HG02840 (cell line): ENCODE measurements at regions not wholly inside any gene's neighbourhood (a gene's known extent, or its start where the extent isn't known, plus 50 kb on each side); places are given as distances from the start of the nearest gene placed in this dataset.

ENCODE experiments used
- ATAC-seq: cut with Tn5 transposase; IDR thresholded peaks from one replicate; pipeline ENCODE4 v1.9.1; 2021; ENCODE audit warnings: mild to moderate bottlenecking, moderate library complexity, moderate number of reproducible peaks; ENCODE audit not compliant: unreplicated experiment, low FRiP score

- no peak for ATAC-seq
These were observed 155.1 kb downstream of the CD83 start for GRCh38 chr6:14272737-14273085.

DNA sequence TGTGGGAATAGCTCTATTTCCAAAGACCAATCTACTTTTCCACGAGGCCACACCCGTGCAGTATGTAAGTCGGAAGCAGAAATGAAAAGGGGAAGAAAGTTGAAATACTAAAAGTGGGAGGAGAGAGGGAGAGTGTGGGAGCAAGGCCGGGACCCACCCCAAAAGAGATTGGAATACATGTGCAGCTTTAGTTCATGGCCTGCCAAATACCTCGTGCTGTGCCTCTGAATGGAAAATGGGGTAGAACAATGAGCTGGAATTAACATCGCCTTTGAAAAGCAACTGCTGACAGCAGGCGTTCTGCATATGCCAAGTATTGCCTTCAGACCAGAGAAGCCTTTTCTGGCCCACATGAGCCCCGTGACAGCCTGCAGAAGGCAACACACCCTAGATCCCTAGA lies 155.6 kb downstream of the CD83 start:
- ATAC-seq, result no peak

DNA sequence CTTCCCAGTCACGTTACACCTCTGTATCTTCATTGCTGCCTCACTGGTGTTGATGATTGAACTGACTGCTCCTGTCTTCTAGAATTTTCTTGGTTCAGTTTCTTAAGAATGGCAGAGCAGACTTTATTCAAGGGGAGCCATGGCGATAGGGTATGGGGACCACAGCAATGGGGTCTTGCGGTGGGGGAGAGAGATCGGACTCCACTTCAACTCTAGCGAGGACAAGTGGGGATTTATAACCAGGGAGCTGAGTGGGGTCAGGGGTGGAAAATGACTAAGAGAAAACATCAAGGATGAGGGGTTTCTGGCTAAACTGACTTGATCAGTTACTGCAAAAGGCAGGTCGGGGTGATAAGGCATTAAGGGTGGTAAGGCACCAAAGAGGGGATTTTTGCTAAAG lies 156.4 kb downstream of the CD83 start:
- no peak for ATAC-seq

DNA sequence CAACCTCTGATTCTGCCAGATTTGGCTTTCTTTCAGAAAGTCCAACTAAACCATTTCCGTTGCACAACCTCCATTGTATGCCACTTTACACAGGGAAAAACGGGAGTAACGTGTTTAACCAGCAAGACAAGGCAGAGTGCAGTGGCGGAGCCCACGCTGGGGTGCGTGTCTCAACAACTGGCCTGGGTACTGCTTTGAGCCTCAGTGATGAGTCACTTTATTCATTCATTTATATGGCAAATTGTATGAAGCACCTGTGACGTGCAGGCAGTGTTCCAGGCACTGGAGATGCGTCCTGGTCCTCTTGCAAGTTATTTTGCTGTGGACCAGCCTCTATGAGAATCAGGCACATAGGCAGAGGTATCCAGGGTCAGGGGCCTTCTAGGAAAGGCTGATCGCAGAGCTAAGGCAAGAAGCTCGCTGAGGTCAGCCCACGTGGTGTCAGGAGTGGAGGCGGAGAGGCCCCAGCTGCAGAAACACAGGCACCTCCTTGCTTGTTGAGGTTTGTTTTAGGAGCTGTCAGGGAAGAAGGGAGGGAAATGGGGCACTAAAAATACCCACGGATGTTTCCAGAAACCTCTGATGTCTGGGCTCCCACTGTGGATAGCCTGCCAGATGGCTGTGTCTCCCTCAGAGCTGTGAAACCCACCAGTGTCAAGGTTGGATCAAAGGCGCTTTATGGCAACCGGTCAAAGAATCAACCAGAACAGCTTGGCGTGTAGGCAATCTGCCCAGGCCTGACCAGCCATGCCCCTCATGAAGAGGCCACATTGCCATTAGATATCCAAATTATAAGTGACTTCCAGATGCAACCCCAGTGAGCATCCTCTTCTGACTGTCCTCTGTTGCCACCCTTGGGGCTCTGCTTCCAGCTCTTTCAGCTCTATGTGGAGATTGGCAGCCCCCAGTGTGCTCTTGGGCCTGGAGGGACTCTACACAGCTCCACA lies 157.2 kb downstream of the CD83 start:
- no peak for ATAC-seq

- no peak for ATAC-seq
These were observed 157.9 kb downstream of the CD83 start for GRCh38 chr6:14275493-14275851.

DNA sequence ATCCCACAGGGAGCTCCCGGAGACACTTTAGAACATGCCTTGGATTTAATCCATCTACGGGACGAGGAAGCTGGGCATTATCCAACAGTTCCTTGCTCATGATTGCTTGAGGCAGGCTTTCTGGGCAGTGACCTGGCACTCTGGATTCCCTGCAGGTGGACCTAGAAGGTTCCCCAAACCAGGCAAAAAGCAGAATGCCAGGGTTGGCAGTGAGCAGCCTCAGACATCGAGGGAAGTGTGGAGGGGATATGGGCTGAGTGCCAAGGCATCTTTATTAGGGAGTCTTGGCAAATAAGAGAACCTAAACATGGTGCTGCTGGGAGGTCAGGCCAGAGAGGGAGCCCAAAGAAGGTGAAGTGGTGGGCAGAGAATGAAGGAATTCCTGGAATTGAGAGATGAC lies 158.5 kb downstream of the CD83 start:
- ATAC-seq, result no peak

DNA sequence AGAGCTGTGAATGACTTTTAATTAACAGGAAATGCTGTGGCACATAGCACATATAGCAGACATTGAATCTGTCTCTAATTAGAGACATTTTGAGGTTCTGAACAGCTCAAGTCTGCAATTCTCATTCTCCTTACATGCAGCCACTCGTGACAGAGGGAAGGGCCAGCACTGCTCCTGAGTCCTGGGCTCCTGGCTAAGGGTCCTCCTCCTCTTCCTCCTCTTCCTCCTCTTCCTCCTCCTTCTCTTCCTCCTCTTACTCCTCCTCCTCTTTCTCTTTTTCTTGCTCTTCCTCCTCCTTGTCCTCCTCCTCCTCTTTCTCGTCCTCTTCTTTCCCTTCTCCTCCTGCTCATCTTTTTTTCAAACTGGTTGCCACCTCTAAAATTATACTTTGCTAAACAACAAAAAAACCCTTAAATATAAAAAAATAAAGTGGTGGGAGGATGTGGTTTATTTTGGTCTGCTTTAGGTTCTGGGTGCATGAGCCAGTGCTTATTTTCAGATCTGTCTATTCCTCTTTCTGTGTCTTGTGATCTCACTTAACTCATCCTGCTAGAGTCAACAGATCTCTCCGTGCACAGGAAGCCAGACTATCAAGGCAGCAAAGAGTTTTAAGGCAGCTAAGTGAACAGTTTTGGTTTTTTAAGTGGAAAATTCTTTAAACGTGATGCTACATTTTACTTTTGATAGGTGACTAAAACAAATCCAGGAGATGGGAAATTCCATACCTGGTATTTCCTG lies 159.3 kb downstream of the CD83 start:
- peak; percentile 80 for ATAC-seq

GRCh38 chr6:14277405-14277930 lies 159.9 kb downstream of the CD83 start:
- ATAC-seq, result no peak

GRCh38 chr6:14278006-14278405 lies 160.4 kb downstream of the CD83 start:
- no peak for ATAC-seq

- ATAC-seq, result no peak
These were observed 160.9 kb downstream of the CD83 start for GRCh38 chr6:14278446-14278845.

DNA sequence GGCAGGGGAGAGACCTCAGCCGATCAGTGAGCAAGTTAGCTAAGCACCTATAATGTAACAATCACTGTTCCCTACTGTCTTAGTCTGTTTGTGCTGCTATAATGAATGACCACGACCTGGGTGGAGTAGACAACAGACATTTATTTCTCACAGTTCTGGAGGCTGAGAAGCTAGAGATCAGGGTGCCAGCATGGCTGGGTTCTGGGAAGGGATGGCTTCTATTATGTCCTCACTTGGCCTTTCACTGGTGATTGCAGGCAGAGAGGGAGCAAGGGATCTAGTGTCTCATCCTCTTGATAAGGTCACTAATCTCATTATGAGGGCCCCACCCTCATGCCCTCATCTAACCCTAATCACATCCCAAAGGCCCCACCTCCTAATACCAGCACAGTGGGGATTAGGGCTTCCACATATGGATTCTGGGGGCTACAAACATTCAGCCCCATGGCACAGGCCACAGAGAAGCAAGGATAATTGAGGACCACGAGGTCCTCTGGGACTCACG lies 162.5 kb downstream of the CD83 start:
- ATAC-seq, result no peak

DNA sequence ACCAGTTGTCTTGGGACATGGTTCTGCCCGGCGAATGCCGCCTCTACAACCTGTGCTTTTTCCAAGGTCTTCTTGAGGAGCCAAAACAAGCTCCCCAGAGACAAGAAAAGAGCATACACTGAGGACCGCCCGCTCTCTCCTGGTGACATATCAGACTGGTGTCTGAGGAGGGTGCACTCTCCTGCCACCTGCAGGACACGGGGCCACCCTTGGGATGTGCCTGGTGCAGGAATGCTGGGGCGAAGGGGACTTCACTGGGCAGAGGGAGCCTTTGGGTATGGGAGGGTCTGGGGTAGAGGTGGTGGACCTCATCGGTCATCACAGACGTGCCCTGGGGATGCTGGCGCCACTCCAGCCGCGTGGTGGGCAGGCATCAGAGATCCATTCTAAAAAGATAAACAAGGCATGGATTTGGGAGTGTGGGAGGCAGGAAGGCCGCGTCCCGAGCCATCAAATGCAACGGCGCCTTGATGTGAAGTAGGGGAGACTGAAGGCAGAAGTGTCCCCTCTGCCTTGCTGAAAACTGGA lies 163.3 kb downstream of the CD83 start:
- ATAC-seq, result no peak

DNA sequence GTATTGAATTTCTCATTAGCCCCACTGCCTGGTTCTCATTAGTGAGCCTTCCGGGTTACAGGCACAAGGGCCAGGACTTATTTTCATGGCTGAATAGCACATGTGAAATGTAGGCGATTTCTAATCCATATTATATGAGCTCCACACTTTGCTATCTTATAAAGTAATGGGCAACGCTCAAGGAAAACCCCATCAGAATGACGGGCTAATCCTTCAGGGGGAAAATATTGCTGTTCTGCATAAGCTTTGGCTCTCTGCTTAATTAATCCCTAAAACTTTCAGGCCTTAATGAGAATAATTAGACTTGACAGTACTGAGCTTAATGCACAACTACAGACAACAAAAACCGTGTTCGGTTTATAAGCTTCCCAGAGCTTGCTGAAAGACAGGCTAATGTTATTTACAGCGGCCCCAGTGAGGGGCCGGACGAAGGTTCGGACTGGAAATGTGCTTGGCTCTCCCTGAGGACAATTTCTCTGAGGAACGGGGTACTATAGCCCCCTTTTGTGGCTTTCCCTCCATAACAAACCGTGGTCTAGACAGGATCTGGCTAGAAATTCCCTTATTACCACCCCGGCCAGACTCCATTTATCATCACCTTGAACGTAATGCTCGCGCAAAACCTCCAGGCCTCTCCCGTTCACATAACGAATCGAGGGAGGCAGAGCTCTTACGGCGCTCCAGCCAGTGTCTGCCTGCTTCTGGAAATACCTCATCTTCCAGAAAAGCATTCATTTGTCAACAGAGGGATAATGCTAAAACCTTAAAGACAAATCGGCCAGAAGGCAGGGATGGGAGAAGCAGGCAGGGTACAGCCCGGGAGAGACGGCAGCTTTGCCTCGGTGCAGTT lies 164.5 kb downstream of the CD83 start:
- ATAC-seq, result no peak

GRCh38 chr6:14282854-14283505 lies 165.4 kb downstream of the CD83 start:
- no peak for ATAC-seq

- ATAC-seq, result no peak
These were observed 166.1 kb downstream of the CD83 start for GRCh38 chr6:14283600-14284235.

DNA sequence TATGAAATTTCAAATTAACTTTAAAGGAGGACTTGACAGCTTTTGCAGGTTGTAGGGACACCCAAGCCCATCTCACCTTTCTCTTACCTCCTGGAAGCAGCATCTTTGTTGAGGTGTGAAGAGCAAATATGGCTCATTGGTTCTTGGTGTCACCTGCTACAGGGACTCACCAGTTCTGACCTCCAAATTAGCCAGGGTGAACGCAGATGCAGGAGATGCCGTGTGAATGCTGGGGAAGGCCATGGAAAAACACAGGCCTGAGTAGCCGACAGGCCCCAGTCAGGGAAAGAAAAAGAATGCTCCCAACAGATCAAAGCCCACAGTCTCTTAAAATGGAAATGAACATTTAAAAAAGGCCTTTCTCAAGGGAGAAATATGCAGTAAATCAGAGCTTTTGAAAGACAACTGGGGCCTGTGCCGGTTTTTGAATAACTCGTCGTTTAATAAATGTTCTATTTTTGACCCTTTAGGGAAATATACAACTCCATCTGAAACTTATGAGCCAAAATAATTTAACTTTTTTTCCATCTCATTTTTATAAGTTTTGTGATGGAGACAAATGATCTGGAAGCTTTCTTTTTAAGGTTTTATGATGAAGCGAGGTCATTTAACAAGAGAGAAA lies 167.5 kb downstream of the CD83 start:
- ATAC-seq, result no peak

DNA sequence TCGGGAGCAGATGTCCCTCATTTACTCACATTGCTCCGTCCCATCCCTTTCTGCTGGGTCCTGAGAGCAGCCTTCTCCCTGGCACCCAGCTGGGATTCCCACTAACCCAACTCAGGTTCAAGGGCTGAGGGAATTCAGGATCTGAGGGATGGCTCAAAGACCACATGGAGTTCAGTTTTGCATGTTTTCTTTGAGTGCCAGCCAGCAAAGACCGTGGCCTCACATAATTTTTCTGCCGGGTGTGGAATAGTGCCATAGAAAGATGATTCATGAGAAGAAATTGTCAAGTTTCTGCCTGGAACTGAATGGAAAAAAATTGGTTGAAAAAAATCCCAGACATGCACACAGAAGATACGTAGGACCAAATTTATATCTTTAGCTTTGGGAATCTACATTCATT lies 168.6 kb downstream of the CD83 start:
- no peak for ATAC-seq

GRCh38 chr6:14286634-14287428 lies 169.3 kb downstream of the CD83 start:
- ATAC-seq, result no peak
